A549 (cell line): ENCODE measurements at regions not wholly inside any gene's neighbourhood (a gene's known extent, or its start where the extent isn't known, plus 50 kb on each side); places are given as distances from the start of the nearest gene placed in this dataset.

Experiments
- ATAC-seq, 2 experiments: fragments of 200-7000 bp in 1 of 2; fragments of >200 bp in 1 of 2; cut with Nextera tagmentation in 1 of 2; cut with Tn5 transposase in 1 of 2; 3 replicates each; pipeline versions ENCODE4 v1.8.0 to v1.9.1; 2018 to 2020; ENCODE audit warnings: mild to moderate bottlenecking in 1 of 2, moderate library complexity in 1 of 2
- CTCF ChIA-PET: fragments of 300-600 bp; sonication (Branson Sonifier 250); formaldehyde crosslinking; extraction: SDS; loops from one replicate; lab custom pipeline; 2021; ENCODE audit warnings: antibody characterized with exemption, inconsistent platforms; lab: Yijun Ruan, JAX
- POLR2A ChIA-PET: fragments of 350-600 bp; formaldehyde crosslinking; extraction: SDS; loops from one replicate; lab custom pipeline; 2021; ENCODE audit warnings: antibody characterized with exemption, inconsistent platforms; lab: Yijun Ruan, JAX
- DNase-seq, 2 experiments: peaks; one replicate each; pipeline versions ENCODE4 v3.0.0 to v3.0.0-alpha.2; 2011 to 2016; ENCODE audit warnings: low read depth in 1 of 2, low spot score in 1 of 2
- FAIRE-seq: peaks from 2 replicates; lab custom pipeline; 2011; peaks lifted over from hg19 to GRCh38; lab: Jason Lieb, UNC
- H3K27ac ChIP-seq, 2 experiments: fragments of >200 bp; sonication (Bioruptor Twin); formaldehyde crosslinking; 3 replicates each; pipeline ENCODE4 v1.5.1; 2016 to 2017
- H3K4me1 ChIP-seq: fragments of >200 bp; sonication (Bioruptor Twin); formaldehyde crosslinking; 3 replicates; pipeline ENCODE4 v1.6.1; 2016
- H3K4me2 ChIP-seq: fragments of >200 bp; sonication (Bioruptor Twin); formaldehyde crosslinking; 3 replicates; pipeline ENCODE4 v1.6.1; 2016
- H3K4me3 ChIP-seq: fragments of >200 bp; sonication (Bioruptor Twin); formaldehyde crosslinking; 3 replicates; pipeline ENCODE4 v1.5.1; 2016
- H3K9me3 ChIP-seq: fragments of >200 bp; sonication (Bioruptor Twin); formaldehyde crosslinking; 3 replicates; pipeline ENCODE4 v1.6.1; 2016
- ATOH8 ChIP-seq: fragments of 250-450 bp; sonication (Bioruptor Pico); IDR thresholded peaks from 2 replicates; pipeline ENCODE4 v1.5.0; 2020; ENCODE audit warnings: low read depth, mild to moderate bottlenecking, moderate library complexity
- BCL3 ChIP-seq: fragments of >200 bp; sonication (Bioruptor Twin); formaldehyde crosslinking; IDR thresholded peaks from 3 replicates; pipeline ENCODE4 v1.6.1; 2016
- BHLHE40 ChIP-seq: IDR thresholded peaks from 2 replicates; pipeline ENCODE4 v1.6.1; 2012; ENCODE audit warnings: low read depth, low read length, inconsistent platforms
- CBX8 ChIP-seq: fragments of 200-600 bp; sonication (generic); IDR thresholded peaks from 2 replicates; pipeline ENCODE4 v1.6.1; 2016
- CTCF ChIP-seq: fragments of >200 bp; sonication (Bioruptor Twin); formaldehyde crosslinking; IDR thresholded peaks from 3 replicates; pipeline ENCODE4 v1.5.1; 2016
- EHMT2 ChIP-seq: fragments of 200-600 bp; sonication (generic); IDR thresholded peaks from 2 replicates; pipeline ENCODE4 v1.6.1; 2016; ENCODE audit warnings: antibody characterized with exemption, low read depth, mild to moderate bottlenecking, moderate library complexity
- EP300 ChIP-seq, 2 experiments: fragments of >200 bp; sonication (Bioruptor Twin); formaldehyde crosslinking; IDR thresholded peaks; 2 replicates in 1 of 2; 3 replicates in 1 of 2; pipeline ENCODE4 v1.6.1; 2016 to 2017
- FOSL2 ChIP-seq, 2 experiments: fragments of 450-650 bp in 1 of 2; fragments of >200 bp in 1 of 2; sonication (Bioruptor Twin) in 1 of 2; formaldehyde crosslinking; IDR thresholded peaks; 2 replicates each; pipeline versions ENCODE4 v1.5.0 to v1.6.1; 2016 to 2020; ENCODE audit warnings: mild to moderate bottlenecking in 1 of 2, moderate library complexity in 1 of 2
- HEYL ChIP-seq: fragments of 250-450 bp; sonication (Bioruptor Pico); IDR thresholded peaks from 2 replicates; pipeline ENCODE4 v1.8.0; 2021; ENCODE audit warnings: mild to moderate bottlenecking, moderate library complexity
- HMGXB4 ChIP-seq: fragments of 250-450 bp; sonication (Bioruptor Pico); IDR thresholded peaks from 2 replicates; pipeline ENCODE4 v1.5.0; 2021; ENCODE audit warnings: mild to moderate bottlenecking, moderate library complexity, borderline replicate concordance
- HOXB5 ChIP-seq: fragments of 250-450 bp; sonication (Bioruptor Pico); IDR thresholded peaks from 2 replicates; pipeline ENCODE4 v1.5.0; 2020; ENCODE audit warnings: mild to moderate bottlenecking, moderate library complexity
- KDM1A ChIP-seq: fragments of 200-600 bp; sonication (generic); IDR thresholded peaks from 2 replicates; pipeline ENCODE4 v1.6.1; 2016; ENCODE audit warnings: low read depth, mild to moderate bottlenecking
- KDM5A ChIP-seq: fragments of 200-600 bp; sonication (generic); IDR thresholded peaks from 2 replicates; pipeline ENCODE4 v1.6.1; 2016; ENCODE audit warnings: antibody characterized with exemption, mild to moderate bottlenecking
- MAFK ChIP-seq: fragments of 450-650 bp; IDR thresholded peaks from 2 replicates; pipeline ENCODE4 v1.6.1; 2014; ENCODE audit not compliant: partially characterized antibody
- NFE2L2 ChIP-seq: fragments of 150-350 bp; conservative IDR thresholded peaks from 2 replicates; pipeline ENCODE4 v1.6.1; 2014; ENCODE audit warnings: low read length
- RARB ChIP-seq: fragments of 250-450 bp; sonication (Bioruptor Pico); IDR thresholded peaks from 2 replicates; pipeline ENCODE4 v1.8.0; 2021; ENCODE audit warnings: mild to moderate bottlenecking, moderate library complexity
- RFX5 ChIP-seq: fragments of 450-650 bp; IDR thresholded peaks from 2 replicates; pipeline ENCODE4 v1.7.1; 2014; ENCODE audit warnings: antibody characterized with exemption, mild to moderate bottlenecking, moderate library complexity
- RNF2 ChIP-seq: fragments of 200-600 bp; sonication (generic); IDR thresholded peaks from 2 replicates; pipeline ENCODE4 v1.6.1; 2016; ENCODE audit warnings: low read depth, mild to moderate bottlenecking, antibody characterized with exemption, moderate library complexity, borderline replicate concordance
- ZC3H11A ChIP-seq: fragments of 450-650 bp; IDR thresholded peaks from 2 replicates; pipeline ENCODE4 v1.6.1; 2014; ENCODE audit warnings: antibody characterized with exemption, mild to moderate bottlenecking
- ZFP36 ChIP-seq: fragments of 450-650 bp; IDR thresholded peaks from 2 replicates; pipeline ENCODE4 v1.6.1; 2014; ENCODE audit warnings: borderline replicate concordance; ENCODE audit not compliant: partially characterized antibody
- ZNF302 ChIP-seq: fragments of 250-450 bp; sonication (Bioruptor Pico); IDR thresholded peaks from 2 replicates; pipeline ENCODE4 v1.9.0; 2021; ENCODE audit warnings: inconsistent platforms, mild to moderate bottlenecking, moderate library complexity
- WGBS: methylation state at CpG from one replicate; pipeline ENCODE4 v1.1.6; 2017; ENCODE audit errors: missing lambda C conversion rate; 5-methylcytosine and 5-hydroxymethylcytosine counted together

- H3K4me2 ChIP-seq = no peak overlapping the region
- H3K4me1 ChIP-seq = no peaks in the 10 kb centered on the region
- no peak for ATAC-seq
- no peaks in the 10 kb centered on the region for H3K9me3 ChIP-seq
- no peak overlapping the region for H3K4me3 ChIP-seq
- H3K27ac ChIP-seq = no peak overlapping the region
- 6% methylated on average over 2 of the region's 2 CpGs for WGBS
- ChIA-PET CTCF (no interaction called here), POLR2A (no interaction called here)
- TF ChIP-seq CTCF = no peak
- no peak for TF ChIP-seq KDM1A
- TF ChIP-seq ZFP36 = no peak
- TF ChIP-seq RFX5 = no peak
- no peak for TF ChIP-seq ATOH8 (CRISPR knock-in tag)
- TF ChIP-seq RARB (CRISPR knock-in tag) = no peak
- TF ChIP-seq KDM5A = no peak
- TF ChIP-seq BHLHE40 = no peak
- no peak for TF ChIP-seq EP300 (IDR thresholded peaks at IDR 0.05)
- TF ChIP-seq, all 56 proteins: peak for 0
- FAIRE-seq (no peak), DNase-seq (no peak)
These were observed 827.4 kb upstream of the PHF14 start for GRCh38 chr7:10146271-10146670.

- POLR2A ChIA-PET = no interaction called here
- DNase-seq = no peak
- no peak for FAIRE-seq
- Histone ChIP-seq H3K4me2 (no peak overlapping the region), H3K27ac (no peak overlapping the region), H3K4me1 (no peaks in the 10 kb centered on the region), H3K4me3 (no peak overlapping the region), H3K9me3 (no peaks in the 10 kb centered on the region)
- no peak for ATAC-seq
- WGBS = 11% methylated on average over 2 of the region's 2 CpGs
- CTCF ChIA-PET = no interaction called here
- no peak for TF ChIP-seq HOXB5 (CRISPR knock-in tag)
These were observed 816.7 kb upstream of the PHF14 start for GRCh38 chr7:10156972-10157371.

GRCh38 chr7:10181996-10182395, 791.7 kb upstream of the PHF14 start:
- Histone ChIP-seq H3K4me1 (no peaks in the 10 kb centered on the region), H3K27ac (no peak overlapping the region), H3K4me3 (no peak overlapping the region), H3K9me3 (no peaks in the 10 kb centered on the region; the same call in 2 of the 3 replicates), H3K4me2 (no peak overlapping the region)
- 16% methylated on average over 2 of the region's 2 CpGs for WGBS
- no peak for ATAC-seq
- POLR2A ChIA-PET = no interaction called here
- CTCF ChIA-PET = no interaction called here
- TF ChIP-seq ZNF302 (CRISPR knock-in tag) (no peak), RNF2 (no peak), FOSL2 (IDR thresholded peaks at IDR 0.05) (no peak), FOSL2 (CRISPR knock-in tag; IDR thresholded peaks at IDR 0.05) (no peak), MAFK (no peak), BCL3 (no peak), NFE2L2 (no peak), CBX8 (no peak), HMGXB4 (CRISPR knock-in tag) (no peak), HEYL (CRISPR knock-in tag) (no peak), EHMT2 (no peak), ZC3H11A (no peak)
- no peak for FAIRE-seq
- DNase-seq = no peak
